ENCODE measurements at regions not wholly inside any gene's neighbourhood (a gene's known extent, or its start where the extent isn't known, plus 50 kb on each side); places are given as distances from the start of the nearest gene placed in this dataset.

- TF ChIP-seq, protein P1, sequence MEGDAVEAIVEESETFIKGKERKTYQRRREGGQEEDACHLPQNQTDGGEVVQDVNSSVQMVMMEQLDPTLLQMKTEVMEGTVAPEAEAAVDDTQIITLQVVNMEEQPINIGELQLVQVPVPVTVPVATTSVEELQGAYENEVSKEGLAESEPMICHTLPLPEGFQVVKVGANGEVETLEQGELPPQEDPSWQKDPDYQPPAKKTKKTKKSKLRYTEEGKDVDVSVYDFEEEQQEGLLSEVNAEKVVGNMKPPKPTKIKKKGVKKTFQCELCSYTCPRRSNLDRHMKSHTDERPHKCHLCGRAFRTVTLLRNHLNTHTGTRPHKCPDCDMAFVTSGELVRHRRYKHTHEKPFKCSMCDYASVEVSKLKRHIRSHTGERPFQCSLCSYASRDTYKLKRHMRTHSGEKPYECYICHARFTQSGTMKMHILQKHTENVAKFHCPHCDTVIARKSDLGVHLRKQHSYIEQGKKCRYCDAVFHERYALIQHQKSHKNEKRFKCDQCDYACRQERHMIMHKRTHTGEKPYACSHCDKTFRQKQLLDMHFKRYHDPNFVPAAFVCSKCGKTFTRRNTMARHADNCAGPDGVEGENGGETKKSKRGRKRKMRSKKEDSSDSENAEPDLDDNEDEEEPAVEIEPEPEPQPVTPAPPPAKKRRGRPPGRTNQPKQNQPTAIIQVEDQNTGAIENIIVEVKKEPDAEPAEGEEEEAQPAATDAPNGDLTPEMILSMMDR (IDR thresholded peaks at IDR 0.05; ENCODE audit: low read depth, low read length, poor library complexity, severe bottlenecking) = no peak
- TF ChIP-seq EZH2phosphoT487 (IDR thresholded peaks at IDR 0.05; ENCODE audit: borderline replicate concordance, low read length) = no peak
Measured at GRCh38 chr1:78291872-78292271, 198.9 kb upstream of the PTGFR start.
